SK-N-SH (cell line): ENCODE measurements at regions not wholly inside any gene's neighbourhood (a gene's known extent, or its start where the extent isn't known, plus 50 kb on each side); places are given as distances from the start of the nearest gene placed in this dataset.

ENCODE experiments used
- JUND ChIP-seq: IDR thresholded peaks from 2 replicates; pipeline ENCODE4 v1.4.0; 2012
- RFX5 ChIP-seq: IDR thresholded peaks from 2 replicates; pipeline ENCODE4 v1.6.1; 2012; ENCODE audit warnings: mild to moderate bottlenecking, improper control_type of control experiment, low read length
- SMC3 ChIP-seq: IDR thresholded peaks from 2 replicates; pipeline ENCODE4 v1.6.1; 2012; ENCODE audit warnings: low read depth, low read length, improper control_type of control experiment
- TF ChIP-seq, protein P1 (sequence below): fragments of 200-600 bp; sonication (generic); IDR thresholded peaks from 2 replicates; pipeline ENCODE4 v1.6.1; 2017; ENCODE audit warnings: antibody characterized with exemption, mild to moderate bottlenecking, moderate library complexity
- TF ChIP-seq, protein P2 (sequence below): IDR thresholded peaks from 2 replicates; pipeline ENCODE4 v1.4.0; 2012; ENCODE audit warnings: low read depth

DNA sequence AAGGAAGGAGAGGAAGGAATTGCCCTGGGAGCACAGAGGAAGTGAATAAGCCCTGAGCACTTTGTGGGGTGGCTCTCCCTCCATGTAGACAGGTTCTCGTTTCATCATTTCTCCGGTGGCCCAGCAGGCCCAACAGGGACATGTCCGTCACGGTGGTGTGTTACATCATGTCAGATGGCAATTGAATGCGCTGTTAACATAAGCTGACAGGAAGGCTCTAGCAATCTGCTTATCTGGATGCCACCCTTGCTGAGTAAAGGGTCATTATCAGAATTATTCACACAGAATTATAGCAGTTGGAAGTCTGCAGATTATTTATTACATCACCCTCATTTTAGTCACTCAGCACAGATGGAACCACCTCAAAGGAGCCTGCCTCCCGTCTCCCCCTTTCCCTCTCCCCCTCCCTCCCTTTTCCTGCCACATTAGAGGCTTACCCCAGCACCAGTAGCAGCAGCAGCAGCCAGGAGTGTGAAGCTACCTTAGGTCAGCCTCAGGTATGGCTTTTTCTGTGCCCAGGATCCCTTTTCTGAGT lies 124.3 kb upstream of the TRIM2 start:
- TF ChIP-seq SMC3 (no peak), RFX5 (no peak), JUND (no peak)
- TF ChIP-seq, protein P1, sequence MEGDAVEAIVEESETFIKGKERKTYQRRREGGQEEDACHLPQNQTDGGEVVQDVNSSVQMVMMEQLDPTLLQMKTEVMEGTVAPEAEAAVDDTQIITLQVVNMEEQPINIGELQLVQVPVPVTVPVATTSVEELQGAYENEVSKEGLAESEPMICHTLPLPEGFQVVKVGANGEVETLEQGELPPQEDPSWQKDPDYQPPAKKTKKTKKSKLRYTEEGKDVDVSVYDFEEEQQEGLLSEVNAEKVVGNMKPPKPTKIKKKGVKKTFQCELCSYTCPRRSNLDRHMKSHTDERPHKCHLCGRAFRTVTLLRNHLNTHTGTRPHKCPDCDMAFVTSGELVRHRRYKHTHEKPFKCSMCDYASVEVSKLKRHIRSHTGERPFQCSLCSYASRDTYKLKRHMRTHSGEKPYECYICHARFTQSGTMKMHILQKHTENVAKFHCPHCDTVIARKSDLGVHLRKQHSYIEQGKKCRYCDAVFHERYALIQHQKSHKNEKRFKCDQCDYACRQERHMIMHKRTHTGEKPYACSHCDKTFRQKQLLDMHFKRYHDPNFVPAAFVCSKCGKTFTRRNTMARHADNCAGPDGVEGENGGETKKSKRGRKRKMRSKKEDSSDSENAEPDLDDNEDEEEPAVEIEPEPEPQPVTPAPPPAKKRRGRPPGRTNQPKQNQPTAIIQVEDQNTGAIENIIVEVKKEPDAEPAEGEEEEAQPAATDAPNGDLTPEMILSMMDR = no peak
- TF ChIP-seq, protein P2, sequence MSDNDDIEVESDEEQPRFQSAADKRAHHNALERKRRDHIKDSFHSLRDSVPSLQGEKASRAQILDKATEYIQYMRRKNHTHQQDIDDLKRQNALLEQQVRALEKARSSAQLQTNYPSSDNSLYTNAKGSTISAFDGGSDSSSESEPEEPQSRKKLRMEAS = no peak
